Stimulated activated memory B cell treated with anti-CD40 and anti-IgM and Interleukin-4, amounts not matched to agents 10 μg/mL and 1 μg/mL and 100 μg/mL, for 72 hours (primary cell): ENCODE measurements at regions not wholly inside any gene's neighbourhood (a gene's known extent, or its start where the extent isn't known, plus 50 kb on each side); places are given as distances from the start of the nearest gene placed in this dataset.

ENCODE experiments used
- ATAC-seq: fragments of 150-1000 bp; cut with Tn5 transposase; 2 replicates; pipeline ENCODE4 v1.10.0; 2021
- H3K27ac Mint-ChIP-seq: one replicate; pipeline ENCODE4 v1.8.0; 2022; ENCODE audit warnings: mild to moderate bottlenecking, mixed read lengths
- H3K27me3 Mint-ChIP-seq: one replicate; pipeline ENCODE4 v1.8.0; 2022; ENCODE audit warnings: mixed read lengths
- H3K36me3 Mint-ChIP-seq: one replicate; pipeline ENCODE4 v1.8.0; 2022; ENCODE audit warnings: mixed read lengths
- H3K4me1 Mint-ChIP-seq: one replicate; pipeline ENCODE4 v1.8.0; 2022; ENCODE audit warnings: mixed read lengths
- H3K4me3 Mint-ChIP-seq: one replicate; pipeline ENCODE4 v1.8.0; 2022; ENCODE audit warnings: mild to moderate bottlenecking, moderate library complexity, mixed read lengths
- H3K9me3 Mint-ChIP-seq: one replicate; pipeline ENCODE4 v1.8.0; 2022; ENCODE audit warnings: mixed read lengths

GRCh38 chr17:15091825-15092224 is 173.3 kb downstream of the PMP22 start:
- no peak for ATAC-seq
- H3K9me3 Mint-ChIP-seq = peaks cover 7% of the 10 kb centered on the region
- peaks cover 9% of the 10 kb centered on the region for H3K27me3 Mint-ChIP-seq

GRCh38 chr17:15090533-15090932 is 174.6 kb downstream of the PMP22 start:
- peaks cover 9% of the 10 kb centered on the region for H3K27me3 Mint-ChIP-seq
- H3K27ac Mint-ChIP-seq = no peak overlapping the region
- no peaks in the 10 kb centered on the region for H3K36me3 Mint-ChIP-seq

More at GRCh38 chr17:15091825-15092224, 173.3 kb downstream of the PMP22 start:
- Mint-ChIP-seq H3K36me3 (no peaks in the 10 kb centered on the region), H3K4me1 (no peaks in the 10 kb centered on the region), H3K27ac (no peak overlapping the region), H3K4me3 (no peak overlapping the region)

GRCh38 chr17:15087946-15088345 is 177.2 kb downstream of the PMP22 start:
- no peak overlapping the region for H3K4me3 Mint-ChIP-seq
- ATAC-seq = no peak
- H3K4me1 Mint-ChIP-seq = no peaks in the 10 kb centered on the region
- H3K27me3 Mint-ChIP-seq = peaks cover 9% of the 10 kb centered on the region
- H3K36me3 Mint-ChIP-seq = no peaks in the 10 kb centered on the region
- no peaks in the 10 kb centered on the region for H3K9me3 Mint-ChIP-seq
- H3K27ac Mint-ChIP-seq = no peak overlapping the region

More at GRCh38 chr17:15090533-15090932, 174.6 kb downstream of the PMP22 start:
- Mint-ChIP-seq H3K4me1 (no peaks in the 10 kb centered on the region), H3K9me3 (peaks cover 7% of the 10 kb centered on the region), H3K4me3 (no peak overlapping the region)
- ATAC-seq = no peak

GRCh38 chr17:15086776-15087295 is 178.3 kb downstream of the PMP22 start:
- no peak overlapping the region for H3K4me3 Mint-ChIP-seq
- H3K4me1 Mint-ChIP-seq = no peaks in the 10 kb centered on the region
- no peaks in the 10 kb centered on the region for H3K36me3 Mint-ChIP-seq
- no peak overlapping the region for H3K27ac Mint-ChIP-seq
- no peak for ATAC-seq
- peaks cover 9% of the 10 kb centered on the region for H3K27me3 Mint-ChIP-seq
- no peaks in the 10 kb centered on the region for H3K9me3 Mint-ChIP-seq

- no peak overlapping the region for H3K4me3 Mint-ChIP-seq
- H3K27ac Mint-ChIP-seq = no peak overlapping the region
- H3K27me3 Mint-ChIP-seq = peaks cover 9% of the 10 kb centered on the region
- no peak for ATAC-seq
- no peaks in the 10 kb centered on the region for H3K36me3 Mint-ChIP-seq
- H3K4me1 Mint-ChIP-seq = no peaks in the 10 kb centered on the region
- no peaks in the 10 kb centered on the region for H3K9me3 Mint-ChIP-seq
Measured at GRCh38 chr17:15085890-15086677, 179.0 kb downstream of the PMP22 start.

- H3K27me3 Mint-ChIP-seq = no peaks in the 10 kb centered on the region
- no peaks in the 10 kb centered on the region for H3K4me1 Mint-ChIP-seq
- no peak overlapping the region for H3K4me3 Mint-ChIP-seq
- no peaks in the 10 kb centered on the region for H3K36me3 Mint-ChIP-seq
- no peak overlapping the region for H3K27ac Mint-ChIP-seq
- no peak for ATAC-seq
- H3K9me3 Mint-ChIP-seq = peaks cover 3% of the 10 kb centered on the region
Measured at GRCh38 chr17:15083225-15083624, 181.9 kb downstream of the PMP22 start.

- H3K27ac Mint-ChIP-seq = no peak overlapping the region
- no peaks in the 10 kb centered on the region for H3K36me3 Mint-ChIP-seq
- H3K4me1 Mint-ChIP-seq = no peaks in the 10 kb centered on the region
- H3K27me3 Mint-ChIP-seq = no peaks in the 10 kb centered on the region
- no peak for ATAC-seq
- H3K9me3 Mint-ChIP-seq = peaks cover 3% of the 10 kb centered on the region
- H3K4me3 Mint-ChIP-seq = no peak overlapping the region
Measured at GRCh38 chr17:15081008-15081407, 184.1 kb downstream of the PMP22 start.

GRCh38 chr17:15078570-15078969 is 186.6 kb downstream of the PMP22 start:
- no peak overlapping the region for H3K27ac Mint-ChIP-seq

GRCh38 chr17:15076991-15077663 is 188.0 kb downstream of the PMP22 start:
- H3K36me3 Mint-ChIP-seq = no peaks in the 10 kb centered on the region
- H3K4me3 Mint-ChIP-seq = no peak overlapping the region
- no peak for ATAC-seq
- H3K9me3 Mint-ChIP-seq = peaks cover 3% of the 10 kb centered on the region
- H3K27ac Mint-ChIP-seq = no peak overlapping the region
- H3K27me3 Mint-ChIP-seq = no peaks in the 10 kb centered on the region
- no peaks in the 10 kb centered on the region for H3K4me1 Mint-ChIP-seq

More at GRCh38 chr17:15078570-15078969, 186.6 kb downstream of the PMP22 start:
- Mint-ChIP-seq H3K4me3 (no peak overlapping the region), H3K9me3 (peaks cover 3% of the 10 kb centered on the region), H3K36me3 (no peaks in the 10 kb centered on the region), H3K4me1 (no peaks in the 10 kb centered on the region), H3K27me3 (no peaks in the 10 kb centered on the region)
- ATAC-seq = no peak

GRCh38 chr17:15051933-15052332 is 213.2 kb downstream of the PMP22 start:
- no peak for ATAC-seq
- Mint-ChIP-seq H3K36me3 (no peaks in the 10 kb centered on the region), H3K27ac (no peak overlapping the region), H3K9me3 (peaks cover 3% of the 10 kb centered on the region), H3K27me3 (peaks cover 10% of the 10 kb centered on the region), H3K4me3 (no peak overlapping the region), H3K4me1 (no peaks in the 10 kb centered on the region)

- H3K4me1 Mint-ChIP-seq = no peaks in the 10 kb centered on the region
- H3K36me3 Mint-ChIP-seq = no peaks in the 10 kb centered on the region
- no peak overlapping the region for H3K4me3 Mint-ChIP-seq
- no peak overlapping the region for H3K27ac Mint-ChIP-seq
- H3K27me3 Mint-ChIP-seq = peaks cover 10% of the 10 kb centered on the region
- peaks cover 1% of the 10 kb centered on the region for H3K9me3 Mint-ChIP-seq
- ATAC-seq = no peak
Measured at GRCh38 chr17:15049795-15050160, 215.3 kb downstream of the PMP22 start.

GRCh38 chr17:15048933-15049794 is 216.0 kb downstream of the PMP22 start:
- peaks cover 10% of the 10 kb centered on the region for H3K27me3 Mint-ChIP-seq
- H3K9me3 Mint-ChIP-seq = no peaks in the 10 kb centered on the region
- no peak overlapping the region for H3K27ac Mint-ChIP-seq
- H3K36me3 Mint-ChIP-seq = no peaks in the 10 kb centered on the region
- ATAC-seq = no peak
- no peaks in the 10 kb centered on the region for H3K4me1 Mint-ChIP-seq
- no peak overlapping the region for H3K4me3 Mint-ChIP-seq

- no peak for ATAC-seq
Measured at GRCh38 chr17:15048381-15048780, 216.7 kb downstream of the PMP22 start.

GRCh38 chr17:15042311-15042710 is 222.8 kb downstream of the PMP22 start:
- no peak overlapping the region for H3K27ac Mint-ChIP-seq
- H3K36me3 Mint-ChIP-seq = no peaks in the 10 kb centered on the region
- no peaks in the 10 kb centered on the region for H3K4me1 Mint-ChIP-seq
- H3K9me3 Mint-ChIP-seq = no peaks in the 10 kb centered on the region
- ATAC-seq = no peak
- H3K27me3 Mint-ChIP-seq = no peaks in the 10 kb centered on the region
- no peak overlapping the region for H3K4me3 Mint-ChIP-seq

More at GRCh38 chr17:15048381-15048780, 216.7 kb downstream of the PMP22 start:
- Mint-ChIP-seq H3K27me3 (peaks cover 10% of the 10 kb centered on the region), H3K4me1 (no peaks in the 10 kb centered on the region), H3K36me3 (no peaks in the 10 kb centered on the region), H3K27ac (no peak overlapping the region), H3K9me3 (no peaks in the 10 kb centered on the region), H3K4me3 (no peak overlapping the region)

- Mint-ChIP-seq H3K4me1 (no peaks in the 10 kb centered on the region), H3K9me3 (no peaks in the 10 kb centered on the region), H3K27me3 (no peaks in the 10 kb centered on the region), H3K27ac (no peak overlapping the region), H3K4me3 (no peak overlapping the region), H3K36me3 (no peaks in the 10 kb centered on the region)
- no peak for ATAC-seq
Measured at GRCh38 chr17:15039366-15039765, 225.8 kb downstream of the PMP22 start.
